GM20000 (cell line): ENCODE measurements at regions not wholly inside any gene's neighbourhood (a gene's known extent, or its start where the extent isn't known, plus 50 kb on each side); places are given as distances from the start of the nearest gene placed in this dataset.

ENCODE experiments used
- DNase-seq: peaks from one replicate; pipeline ENCODE4 v3.0.0; 2012; ENCODE audit warnings: low spot score
- TF ChIP-seq, protein P1 (sequence below): IDR thresholded peaks from 2 replicates; pipeline ENCODE4 v1.5.1; 2012; ENCODE audit warnings: mild to moderate bottlenecking, control low read depth; ENCODE audit errors: extremely low read depth, missing control alignments

DNA sequence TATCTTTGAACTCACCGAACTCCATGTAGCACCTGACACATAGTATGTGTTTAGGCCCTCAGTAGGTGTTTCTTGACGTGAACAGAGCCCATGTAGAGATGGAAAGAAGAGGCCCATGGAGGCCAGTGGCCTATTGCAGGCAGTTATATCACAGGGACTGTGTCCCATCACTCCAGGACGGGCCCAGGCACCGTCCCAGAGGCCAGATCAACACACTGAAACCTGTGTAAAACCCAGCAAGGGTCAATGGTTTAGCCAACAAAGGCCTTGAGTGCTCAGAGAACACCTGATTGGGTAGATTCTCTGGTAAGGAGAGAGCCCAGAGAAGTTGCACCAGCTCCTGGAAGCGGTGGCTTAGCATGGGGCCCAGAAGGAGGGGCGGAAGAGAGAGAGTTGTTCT, 82.8 kb downstream of the INHBB start:
- TF ChIP-seq, protein P1, sequence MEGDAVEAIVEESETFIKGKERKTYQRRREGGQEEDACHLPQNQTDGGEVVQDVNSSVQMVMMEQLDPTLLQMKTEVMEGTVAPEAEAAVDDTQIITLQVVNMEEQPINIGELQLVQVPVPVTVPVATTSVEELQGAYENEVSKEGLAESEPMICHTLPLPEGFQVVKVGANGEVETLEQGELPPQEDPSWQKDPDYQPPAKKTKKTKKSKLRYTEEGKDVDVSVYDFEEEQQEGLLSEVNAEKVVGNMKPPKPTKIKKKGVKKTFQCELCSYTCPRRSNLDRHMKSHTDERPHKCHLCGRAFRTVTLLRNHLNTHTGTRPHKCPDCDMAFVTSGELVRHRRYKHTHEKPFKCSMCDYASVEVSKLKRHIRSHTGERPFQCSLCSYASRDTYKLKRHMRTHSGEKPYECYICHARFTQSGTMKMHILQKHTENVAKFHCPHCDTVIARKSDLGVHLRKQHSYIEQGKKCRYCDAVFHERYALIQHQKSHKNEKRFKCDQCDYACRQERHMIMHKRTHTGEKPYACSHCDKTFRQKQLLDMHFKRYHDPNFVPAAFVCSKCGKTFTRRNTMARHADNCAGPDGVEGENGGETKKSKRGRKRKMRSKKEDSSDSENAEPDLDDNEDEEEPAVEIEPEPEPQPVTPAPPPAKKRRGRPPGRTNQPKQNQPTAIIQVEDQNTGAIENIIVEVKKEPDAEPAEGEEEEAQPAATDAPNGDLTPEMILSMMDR: no peak
- DNase-seq: no peak

DNA sequence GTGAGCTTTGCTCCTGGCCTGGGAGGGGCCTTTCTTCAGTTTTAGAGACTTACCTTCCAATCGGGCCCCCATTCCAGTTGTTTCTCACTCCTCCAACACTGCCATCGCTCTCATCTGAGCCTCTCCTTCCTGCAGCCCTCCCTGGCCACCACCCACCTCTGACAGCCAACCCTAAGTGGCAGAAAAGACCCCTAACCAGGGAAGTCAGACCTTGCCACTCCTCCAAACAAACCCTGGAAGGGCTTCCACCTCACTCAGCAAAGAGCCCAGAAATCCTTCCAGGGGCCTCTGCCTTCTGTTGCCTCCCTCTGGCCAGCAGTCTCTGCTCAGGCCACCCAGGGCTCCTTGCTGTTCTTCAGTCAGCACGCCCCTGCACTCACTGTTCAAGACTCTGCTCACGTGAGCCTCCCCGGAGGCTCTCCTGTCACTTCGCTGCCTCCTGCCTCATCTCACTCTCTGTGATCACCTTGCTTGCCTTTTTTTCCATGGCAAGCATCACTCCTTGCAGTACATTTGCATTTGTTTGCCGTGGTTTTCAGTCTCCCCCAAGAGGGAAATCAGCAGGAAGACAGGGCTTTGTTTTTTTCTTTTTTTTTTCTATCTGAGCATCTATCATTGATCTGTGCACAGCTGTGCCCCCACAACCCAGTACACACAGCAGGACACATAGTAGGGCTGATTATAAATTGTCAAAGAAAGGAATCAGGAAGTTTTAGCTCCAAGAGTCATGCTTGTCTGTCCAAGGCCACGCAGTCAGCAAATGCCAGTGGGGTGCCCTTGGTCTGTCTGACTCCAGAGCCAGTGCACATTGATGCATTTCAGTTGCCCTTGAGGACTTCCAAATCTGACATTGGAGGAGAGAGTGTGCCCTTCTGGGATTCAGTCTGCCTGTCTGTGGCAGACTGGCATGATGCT, 83.9 kb downstream of the INHBB start:
- DNase-seq: no peak
- TF ChIP-seq, protein P1: no peak

DNA sequence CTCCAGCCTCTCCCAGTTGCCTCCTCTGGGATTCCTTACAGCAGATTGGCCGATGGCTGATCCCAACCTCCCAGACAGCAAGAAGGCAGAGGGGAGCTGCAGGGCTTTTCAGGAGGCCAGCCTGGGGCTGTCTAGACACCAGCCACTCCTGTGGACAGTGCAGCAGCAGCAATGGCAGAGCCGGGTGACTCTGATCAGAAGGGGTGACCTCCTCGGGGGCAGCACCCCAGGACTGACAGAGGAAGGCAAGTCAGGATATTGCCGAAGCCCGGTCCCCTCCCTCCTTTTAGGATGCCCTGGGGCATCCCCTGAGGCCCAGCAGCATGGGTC, 84.5 kb downstream of the INHBB start:
- DNase-seq: no peak
- TF ChIP-seq, protein P1: no peak

DNA sequence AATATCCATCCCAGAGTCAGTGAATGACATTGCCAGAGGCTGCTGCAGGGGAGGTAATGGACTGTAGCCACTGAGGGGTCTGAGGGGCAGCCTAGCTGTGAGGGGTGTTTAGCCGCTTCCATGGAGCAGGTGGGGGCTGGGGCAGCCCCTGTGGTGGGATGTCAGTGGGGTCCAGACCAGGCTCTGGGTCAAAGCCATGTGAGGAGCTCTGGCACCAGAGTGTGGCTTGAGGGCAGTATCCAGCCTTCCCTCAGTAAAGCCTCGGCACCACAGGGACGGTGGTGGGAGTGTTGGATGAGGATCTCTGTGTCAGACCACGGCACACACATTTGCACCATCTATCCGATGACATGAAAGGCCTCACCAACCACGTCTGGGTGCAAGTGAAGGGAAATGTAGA, 85.0 kb downstream of the INHBB start:
- TF ChIP-seq, protein P1: no peak
- no peak for DNase-seq

DNA sequence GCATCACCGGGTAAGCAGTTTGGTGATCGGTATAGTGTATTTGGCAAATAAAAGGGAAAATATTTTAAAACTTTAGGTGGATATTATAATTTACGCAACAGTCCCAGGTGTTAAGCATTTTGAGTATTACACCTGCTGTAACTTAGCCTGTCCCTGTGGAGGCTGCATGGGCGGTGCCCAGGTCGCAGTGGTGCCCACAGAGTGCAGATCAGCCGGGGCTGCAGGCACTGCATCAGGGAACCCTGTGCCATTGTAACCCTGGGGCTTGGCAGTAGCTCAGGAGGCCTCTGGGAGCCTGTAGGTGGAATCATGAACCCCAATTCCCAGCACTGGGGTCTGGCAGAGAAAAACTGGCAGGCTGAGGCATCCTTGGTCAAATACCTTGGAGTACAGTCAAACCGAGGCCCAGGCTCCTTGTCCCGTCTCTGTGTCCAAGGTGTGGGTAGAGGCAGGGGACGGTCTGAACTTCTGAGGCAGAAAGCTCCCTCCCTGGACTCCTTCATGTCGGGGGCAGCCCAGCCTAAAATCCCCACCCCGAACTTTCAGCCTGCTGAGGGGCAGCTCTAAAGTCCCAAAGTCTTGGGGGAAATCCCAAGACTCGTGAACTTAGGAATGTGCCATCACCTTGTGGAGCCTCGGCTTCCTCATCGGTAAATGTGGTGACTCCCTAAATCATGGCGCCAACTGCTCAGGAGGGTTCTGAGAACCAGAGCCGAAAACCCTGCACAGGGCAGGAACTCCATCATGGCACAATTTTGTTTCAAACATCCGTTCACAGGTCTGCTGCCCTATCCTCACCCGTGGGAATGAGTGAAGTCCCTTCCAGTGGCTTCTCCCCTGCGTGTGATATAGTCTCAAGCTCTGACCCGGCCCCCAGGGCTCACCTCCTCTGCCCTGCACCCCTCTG, 85.7 kb downstream of the INHBB start:
- no peak for DNase-seq
- TF ChIP-seq, protein P1: no peak

DNA sequence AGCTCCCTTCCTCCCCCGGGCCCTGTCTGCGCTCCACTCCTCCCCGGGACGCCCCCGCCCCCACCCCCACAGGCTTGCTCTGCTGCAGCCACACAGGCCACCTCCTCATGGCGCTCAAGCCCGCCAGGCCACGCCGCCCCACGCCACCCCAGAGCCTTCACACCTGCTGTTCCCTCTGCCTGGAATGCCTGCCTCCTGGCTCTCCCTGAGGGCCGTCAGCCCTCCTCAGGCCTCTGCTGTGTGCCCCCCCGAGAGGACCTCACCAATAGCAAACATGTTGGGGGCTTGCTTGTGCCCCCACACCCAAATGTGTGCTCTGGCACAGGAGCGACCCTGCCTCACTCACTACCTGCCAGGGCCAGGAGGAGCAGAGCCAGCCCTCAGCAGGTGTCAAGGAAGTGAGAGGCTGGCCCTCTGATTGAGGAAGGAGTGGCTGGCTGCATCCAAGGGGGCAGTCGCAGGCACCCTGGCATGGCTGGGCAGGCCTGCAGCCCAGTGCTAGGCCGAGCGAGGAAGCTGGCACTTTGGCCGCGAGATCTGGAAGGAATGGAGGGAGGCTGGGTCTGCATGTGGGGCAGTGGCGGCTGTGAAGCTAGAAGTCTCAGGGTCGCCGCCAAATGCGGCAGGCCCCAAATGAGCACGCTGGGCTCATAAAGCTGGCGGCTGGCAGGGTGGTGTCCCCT, 86.5 kb downstream of the INHBB start:
- TF ChIP-seq, protein P1: no peak
- DNase-seq: no peak
